ENCODE measurements at regions not wholly inside any gene's neighbourhood (a gene's known extent, or its start where the extent isn't known, plus 50 kb on each side); places are given as distances from the start of the nearest gene placed in this dataset.
"Not testable (repeated sequence)": the region's sequence is repeated elsewhere in the genome, so short reads cannot be mapped to it uniquely, and the experiment has no call there.

DNA sequence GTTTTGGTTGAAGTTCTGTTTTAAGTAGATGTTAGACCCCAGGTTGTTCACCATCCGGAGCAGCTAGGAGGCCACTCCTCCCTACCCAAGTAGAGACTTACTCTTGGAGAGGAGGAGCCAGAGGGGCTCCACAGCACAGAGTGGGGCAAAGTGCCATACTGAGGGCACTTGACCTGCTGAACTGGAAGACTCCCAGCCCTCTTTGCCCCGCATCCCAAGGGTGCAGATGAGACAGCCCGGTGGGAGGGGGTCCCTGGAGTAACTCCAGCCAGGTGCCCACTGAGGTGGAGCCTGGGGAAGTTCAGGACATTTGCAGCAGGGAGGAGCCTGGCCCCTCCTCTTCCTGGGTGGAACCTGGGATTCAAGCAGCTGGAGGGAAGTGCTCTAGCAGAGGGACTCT is 102.1 kb upstream of the GPR6 start:
- DNase-seq (ENCODE audit: low read depth), result no peak
- TF ChIP-seq, protein P1, sequence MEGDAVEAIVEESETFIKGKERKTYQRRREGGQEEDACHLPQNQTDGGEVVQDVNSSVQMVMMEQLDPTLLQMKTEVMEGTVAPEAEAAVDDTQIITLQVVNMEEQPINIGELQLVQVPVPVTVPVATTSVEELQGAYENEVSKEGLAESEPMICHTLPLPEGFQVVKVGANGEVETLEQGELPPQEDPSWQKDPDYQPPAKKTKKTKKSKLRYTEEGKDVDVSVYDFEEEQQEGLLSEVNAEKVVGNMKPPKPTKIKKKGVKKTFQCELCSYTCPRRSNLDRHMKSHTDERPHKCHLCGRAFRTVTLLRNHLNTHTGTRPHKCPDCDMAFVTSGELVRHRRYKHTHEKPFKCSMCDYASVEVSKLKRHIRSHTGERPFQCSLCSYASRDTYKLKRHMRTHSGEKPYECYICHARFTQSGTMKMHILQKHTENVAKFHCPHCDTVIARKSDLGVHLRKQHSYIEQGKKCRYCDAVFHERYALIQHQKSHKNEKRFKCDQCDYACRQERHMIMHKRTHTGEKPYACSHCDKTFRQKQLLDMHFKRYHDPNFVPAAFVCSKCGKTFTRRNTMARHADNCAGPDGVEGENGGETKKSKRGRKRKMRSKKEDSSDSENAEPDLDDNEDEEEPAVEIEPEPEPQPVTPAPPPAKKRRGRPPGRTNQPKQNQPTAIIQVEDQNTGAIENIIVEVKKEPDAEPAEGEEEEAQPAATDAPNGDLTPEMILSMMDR (conservative IDR thresholded peaks at IDR 0.05; ENCODE audit: control insufficient read depth, insufficient read depth, low read depth, low read length), result no peak

DNA sequence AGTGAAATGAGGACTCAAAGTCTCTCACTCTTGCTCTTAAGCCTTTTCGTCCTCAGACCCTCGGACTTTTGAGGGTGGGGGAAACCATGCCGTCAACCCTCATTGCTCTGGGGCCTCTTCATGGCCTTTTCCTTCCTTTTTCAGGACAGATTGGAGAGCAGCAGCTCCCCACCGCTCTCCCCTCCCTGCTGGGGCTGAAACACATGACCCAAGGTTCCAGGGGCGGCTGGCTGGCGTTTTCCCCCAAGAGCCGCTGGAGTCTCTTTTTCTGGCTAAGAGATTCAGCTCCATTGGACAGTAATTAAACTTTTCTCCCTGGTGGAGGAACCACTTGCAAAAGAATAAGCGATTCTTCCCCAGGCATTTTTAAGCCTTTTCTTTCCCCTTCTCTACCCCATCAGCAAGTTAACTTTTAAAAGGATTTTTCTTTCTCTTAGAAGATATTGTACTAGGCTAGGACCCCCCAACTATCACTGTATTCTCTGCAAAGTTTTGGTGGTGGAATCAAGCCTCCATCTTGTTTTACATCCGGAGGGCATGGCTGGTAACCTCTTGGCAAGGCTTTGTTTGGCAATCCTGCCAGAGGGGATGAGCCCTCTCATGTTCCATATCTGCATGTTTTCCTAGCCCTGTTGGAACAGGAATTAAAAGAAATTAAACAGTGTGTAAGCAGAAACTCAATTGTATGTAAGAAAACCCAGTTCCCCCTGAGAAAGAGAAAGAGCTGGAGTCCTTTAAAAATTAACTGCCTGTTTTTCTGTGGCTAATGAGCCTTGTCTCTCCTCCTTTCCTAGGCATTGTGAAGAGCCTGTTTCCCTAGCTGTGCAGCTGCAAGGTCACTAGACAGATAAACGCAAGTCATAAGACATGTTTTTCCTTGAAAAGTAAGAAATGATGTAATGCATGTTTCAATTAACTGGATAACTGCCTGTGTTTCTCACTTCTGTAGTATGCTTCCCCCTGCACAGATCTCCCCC is 100.8 kb upstream of the GPR6 start:
- DNase-seq (ENCODE audit: low read depth), result no peak
- TF ChIP-seq, protein P1 (conservative IDR thresholded peaks at IDR 0.05; ENCODE audit: control insufficient read depth, insufficient read depth, low read depth, low read length), result no peak
- no peak overlapping the region for H3K4me3 ChIP-seq (ENCODE audit: control insufficient read depth, low read depth, low read length)

More for the DNA sequence above, 102.1 kb upstream of the GPR6 start:
- H3K4me3 ChIP-seq (ENCODE audit: control insufficient read depth, low read depth, low read length), result no peak overlapping the region

DNA sequence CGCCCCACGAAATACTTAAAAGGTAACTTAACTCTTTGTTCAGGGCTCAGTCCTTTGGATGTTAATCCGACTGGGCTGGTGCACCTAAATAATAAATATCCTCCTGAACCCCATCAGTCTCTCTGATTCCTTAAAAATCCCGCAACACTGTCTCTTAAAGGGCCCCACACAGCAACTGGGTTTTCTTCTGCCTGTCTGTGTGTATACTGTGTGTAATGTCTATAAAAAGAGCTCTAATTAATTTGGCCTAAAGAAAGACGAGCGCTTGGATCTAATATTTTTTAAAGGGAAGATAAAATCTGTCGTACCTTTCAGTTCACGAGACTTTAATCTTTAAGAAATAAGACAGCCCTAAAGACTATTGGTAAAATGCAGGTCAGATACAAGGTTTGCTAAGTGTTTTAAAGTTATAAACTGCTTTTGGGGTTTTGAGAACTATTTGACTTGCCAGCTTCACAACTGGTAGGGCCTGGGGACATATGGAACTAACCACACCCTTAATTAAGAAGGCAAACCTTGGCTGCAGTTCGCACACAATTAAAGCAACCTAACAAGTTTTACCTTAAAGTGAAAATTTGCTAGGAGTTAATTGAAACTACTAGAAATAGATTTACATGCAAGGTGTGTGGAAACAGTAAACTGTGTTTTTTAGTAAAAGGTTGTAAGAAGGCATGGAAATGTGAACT is 100.0 kb upstream of the GPR6 start:
- not testable (repeated sequence) for DNase-seq (ENCODE audit: low read depth); H3K4me3 ChIP-seq (ENCODE audit: control insufficient read depth, low read depth, low read length)

DNA sequence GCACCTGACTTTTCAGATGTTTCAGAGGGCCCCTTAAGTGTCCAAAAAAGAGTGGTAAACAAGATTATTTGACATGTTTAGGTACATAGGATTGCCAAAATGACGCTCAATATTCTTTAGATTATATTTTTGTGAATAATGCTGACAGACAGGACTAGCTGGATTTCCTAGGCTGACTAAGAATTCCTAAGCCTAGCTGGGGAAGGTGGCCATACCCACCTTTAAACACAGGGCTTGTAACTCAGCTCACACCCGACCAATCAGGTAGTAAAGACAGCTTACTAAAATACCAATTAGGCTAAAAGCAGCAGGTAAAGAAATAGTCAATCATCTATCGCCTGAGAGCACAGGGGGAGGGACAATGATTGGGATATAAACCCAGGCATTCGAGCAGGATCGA is 99.0 kb upstream of the GPR6 start:
- H3K4me3 ChIP-seq (ENCODE audit: control insufficient read depth, low read depth, low read length); DNase-seq (ENCODE audit: low read depth): not testable (repeated sequence)

DNA sequence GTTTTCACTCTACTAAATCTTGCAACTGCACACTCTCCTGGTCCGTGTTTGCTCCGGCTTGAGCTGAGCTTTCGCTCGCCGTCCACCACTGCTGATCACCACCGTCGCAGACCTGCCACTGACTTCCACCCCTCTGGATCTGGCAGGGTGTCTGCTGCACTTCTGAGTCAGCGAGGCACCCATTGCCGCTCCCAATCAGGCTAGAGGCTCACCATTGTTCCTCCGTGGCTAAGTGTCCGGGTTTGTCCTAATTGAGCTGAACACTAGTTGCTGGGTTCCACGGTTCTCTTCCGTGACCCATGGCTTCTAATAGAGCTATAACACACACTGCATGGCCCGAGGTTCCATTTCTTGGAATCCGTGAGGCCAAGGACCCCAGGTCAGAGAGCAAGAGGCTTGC is 98.6 kb upstream of the GPR6 start:
- TF ChIP-seq, protein P1 (conservative IDR thresholded peaks at IDR 0.05; ENCODE audit: control insufficient read depth, insufficient read depth, low read depth, low read length), result no peak
- no peak overlapping the region for H3K4me3 ChIP-seq (ENCODE audit: control insufficient read depth, low read depth, low read length)
- DNase-seq (ENCODE audit: low read depth), result no peak

DNA sequence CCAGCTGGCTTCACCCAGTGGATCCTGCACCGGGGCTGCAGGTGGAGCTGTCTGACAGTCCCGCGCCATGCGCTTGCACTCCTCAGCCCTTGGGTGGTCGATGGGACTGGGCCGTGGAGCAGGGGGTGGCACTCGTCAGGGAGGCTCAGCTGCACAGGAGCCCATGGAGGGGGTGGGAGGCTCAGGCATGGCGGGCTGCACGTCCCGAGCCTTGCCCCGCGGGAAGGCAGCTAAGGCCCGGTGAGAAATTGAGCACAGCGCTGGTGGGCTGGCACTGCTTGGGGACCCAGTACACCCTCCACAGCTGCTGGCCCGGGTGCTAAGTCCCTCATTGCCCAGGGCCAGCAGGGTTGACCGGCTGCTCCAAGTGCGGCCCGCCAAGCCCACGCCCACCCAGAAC is 97.0 kb upstream of the GPR6 start:
- not testable (repeated sequence) for DNase-seq (ENCODE audit: low read depth)

DNA sequence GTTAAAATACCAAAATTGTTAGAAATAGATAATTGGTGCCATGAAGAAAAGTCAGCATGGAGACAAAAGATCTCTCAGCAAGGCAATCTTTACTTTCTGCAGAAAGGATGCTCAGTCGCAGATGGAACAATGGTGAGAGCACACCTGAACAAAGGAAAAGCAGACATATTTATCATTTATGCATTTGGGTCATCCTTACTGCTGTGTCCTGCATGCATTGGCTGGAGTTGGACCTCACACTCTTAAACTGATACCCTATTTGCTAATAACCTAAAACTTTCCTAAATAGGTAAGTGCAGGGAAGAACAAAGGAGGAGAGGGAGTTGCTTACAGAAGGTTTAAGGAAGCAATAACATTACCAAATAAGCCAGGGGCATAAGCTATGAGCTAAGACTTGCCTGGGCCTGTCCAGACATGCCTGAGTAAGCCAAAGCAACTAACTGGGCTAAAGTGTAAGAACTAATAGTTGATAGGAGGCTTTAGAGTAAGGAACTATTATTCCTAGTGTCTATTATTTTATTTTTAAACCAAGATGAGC is 96.1 kb upstream of the GPR6 start:
- DNase-seq (ENCODE audit: low read depth), result peak; percentile 64
- H3K4me3 ChIP-seq (ENCODE audit: control insufficient read depth, low read depth, low read length), result not testable (repeated sequence)

More for the DNA sequence above, 97.0 kb upstream of the GPR6 start:
- H3K4me3 ChIP-seq (ENCODE audit: control insufficient read depth, low read depth, low read length), result not testable (repeated sequence)

DNA sequence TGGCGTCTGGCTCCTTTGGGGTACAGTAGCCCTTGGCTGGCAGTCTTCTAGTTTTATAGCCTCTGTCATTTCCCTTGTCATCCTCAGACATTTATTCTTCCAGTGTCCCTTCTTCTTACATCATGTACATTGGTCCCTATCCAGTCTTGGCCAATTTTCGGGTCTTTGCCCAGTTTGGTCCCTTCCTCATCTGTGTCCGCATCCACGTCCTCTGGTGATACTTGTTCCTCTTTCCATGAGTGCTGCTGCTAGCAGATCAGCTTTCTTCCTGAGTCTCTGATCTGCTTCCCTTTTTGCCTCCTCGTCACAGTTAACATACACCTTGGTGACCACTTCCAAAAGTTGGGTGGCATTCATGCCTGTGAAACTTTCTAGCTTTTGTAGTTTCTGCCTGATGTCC is 86.2 kb upstream of the GPR6 start:
- H3K4me3 ChIP-seq (ENCODE audit: control insufficient read depth, low read depth, low read length), result no peak overlapping the region
- TF ChIP-seq, protein P1 (conservative IDR thresholded peaks at IDR 0.05; ENCODE audit: control insufficient read depth, insufficient read depth, low read depth, low read length), result no peak
- no peak for DNase-seq (ENCODE audit: low read depth)
